ENCODE measurements at regions not wholly inside any gene's neighbourhood (a gene's known extent, or its start where the extent isn't known, plus 50 kb on each side); places are given as distances from the start of the nearest gene placed in this dataset.

DNA sequence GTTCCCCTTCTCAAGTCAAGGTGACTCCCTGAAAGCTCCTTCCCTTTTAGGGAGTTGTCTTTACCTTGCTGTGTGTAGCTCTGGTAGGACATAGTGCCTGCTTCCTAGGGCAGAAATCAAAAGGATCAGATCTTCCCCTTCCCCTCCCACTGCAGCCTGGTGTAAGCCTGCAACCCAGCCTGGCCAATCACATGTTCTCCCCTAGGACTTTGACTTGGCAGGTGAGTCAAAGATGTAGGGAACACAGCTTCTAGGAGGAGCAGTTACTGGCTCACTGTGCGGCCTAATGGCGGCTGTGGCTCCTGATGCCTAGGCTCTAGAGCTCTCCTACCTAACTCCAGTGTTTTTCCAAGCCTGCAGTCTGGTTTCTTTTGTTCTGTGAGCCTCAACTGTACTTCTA lies 103.9 kb downstream of the AASDH start:
- Histone ChIP-seq H3K9me3 (ENCODE audit: control insufficient read depth in 1 of 2, insufficient read depth in 1 of 2, low read depth in 1 of 2, low read length in 2 of 2) (no peaks in the 10 kb centered on the region), H3K9ac (ENCODE audit: low read length) (no peak overlapping the region), H2AFZ (ENCODE audit: low read depth, low read length, poor library complexity, severe bottlenecking) (no peak overlapping the region), H3K4me2 (ENCODE audit: low read length) (no peak overlapping the region), H3K9me2 (ENCODE audit: insufficient read depth) (no peaks in the 10 kb centered on the region), H3K4me1 (ENCODE audit: control insufficient read depth in 1 of 2, insufficient read depth in 2 of 2, low read length in 2 of 2) (no peaks in the 10 kb centered on the region), H3K79me2 (ENCODE audit: insufficient read depth, low read length) (no peaks in the 10 kb centered on the region), H3K27ac (ENCODE audit: low read depth, low read length) (no peak overlapping the region), H3K36me3 (ENCODE audit: control insufficient read depth in 1 of 2, insufficient read depth in 2 of 2, low read length in 2 of 2) (no peaks in the 10 kb centered on the region), H4K20me1 (ENCODE audit: insufficient read depth) (no peaks in the 10 kb centered on the region), H3K27me3 (ENCODE audit: insufficient read depth, low read length) (no peaks in the 10 kb centered on the region), H3K4me3 (replicated peaks in 1 of 2; ENCODE audit: low read depth in 1 of 2, low read length in 2 of 2) (no peak overlapping the region)
- no peak for DNase-seq (ENCODE audit: low read depth, low spot score)
- TF ChIP-seq, protein P1, sequence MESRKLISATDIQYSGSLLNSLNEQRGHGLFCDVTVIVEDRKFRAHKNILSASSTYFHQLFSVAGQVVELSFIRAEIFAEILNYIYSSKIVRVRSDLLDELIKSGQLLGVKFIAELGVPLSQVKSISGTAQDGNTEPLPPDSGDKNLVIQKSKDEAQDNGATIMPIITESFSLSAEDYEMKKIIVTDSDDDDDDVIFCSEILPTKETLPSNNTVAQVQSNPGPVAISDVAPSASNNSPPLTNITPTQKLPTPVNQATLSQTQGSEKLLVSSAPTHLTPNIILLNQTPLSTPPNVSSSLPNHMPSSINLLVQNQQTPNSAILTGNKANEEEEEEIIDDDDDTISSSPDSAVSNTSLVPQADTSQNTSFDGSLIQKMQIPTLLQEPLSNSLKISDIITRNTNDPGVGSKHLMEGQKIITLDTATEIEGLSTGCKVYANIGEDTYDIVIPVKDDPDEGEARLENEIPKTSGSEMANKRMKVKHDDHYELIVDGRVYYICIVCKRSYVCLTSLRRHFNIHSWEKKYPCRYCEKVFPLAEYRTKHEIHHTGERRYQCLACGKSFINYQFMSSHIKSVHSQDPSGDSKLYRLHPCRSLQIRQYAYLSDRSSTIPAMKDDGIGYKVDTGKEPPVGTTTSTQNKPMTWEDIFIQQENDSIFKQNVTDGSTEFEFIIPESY (IDR thresholded peaks at IDR 0.05; ENCODE audit: extremely low read depth, insufficient replicate concordance, low read length): no peak
- TF ChIP-seq RAD21 (IDR thresholded peaks at IDR 0.05; ENCODE audit: low read depth) (no peak), ZNF274 (IDR thresholded peaks at IDR 0.05; ENCODE audit: low read depth, low read length) (no peak), FOSL1 (IDR thresholded peaks at IDR 0.05; ENCODE audit: low read depth) (no peak), SRF (IDR thresholded peaks at IDR 0.05; ENCODE audit: low read depth) (no peak), POLR2AphosphoS5 (IDR thresholded peaks at IDR 0.05; ENCODE audit: low read depth, low read length) (no peak), JUND (IDR thresholded peaks at IDR 0.05) (no peak), POLR2A (IDR thresholded peaks at IDR 0.05; ENCODE audit: borderline replicate concordance, extremely low read depth, insufficient read depth, insufficient read length) (no peak)
- TF ChIP-seq, protein P2, sequence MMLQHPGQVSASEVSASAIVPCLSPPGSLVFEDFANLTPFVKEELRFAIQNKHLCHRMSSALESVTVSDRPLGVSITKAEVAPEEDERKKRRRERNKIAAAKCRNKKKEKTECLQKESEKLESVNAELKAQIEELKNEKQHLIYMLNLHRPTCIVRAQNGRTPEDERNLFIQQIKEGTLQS (IDR thresholded peaks at IDR 0.05): no peak
- TF ChIP-seq, protein P3, sequence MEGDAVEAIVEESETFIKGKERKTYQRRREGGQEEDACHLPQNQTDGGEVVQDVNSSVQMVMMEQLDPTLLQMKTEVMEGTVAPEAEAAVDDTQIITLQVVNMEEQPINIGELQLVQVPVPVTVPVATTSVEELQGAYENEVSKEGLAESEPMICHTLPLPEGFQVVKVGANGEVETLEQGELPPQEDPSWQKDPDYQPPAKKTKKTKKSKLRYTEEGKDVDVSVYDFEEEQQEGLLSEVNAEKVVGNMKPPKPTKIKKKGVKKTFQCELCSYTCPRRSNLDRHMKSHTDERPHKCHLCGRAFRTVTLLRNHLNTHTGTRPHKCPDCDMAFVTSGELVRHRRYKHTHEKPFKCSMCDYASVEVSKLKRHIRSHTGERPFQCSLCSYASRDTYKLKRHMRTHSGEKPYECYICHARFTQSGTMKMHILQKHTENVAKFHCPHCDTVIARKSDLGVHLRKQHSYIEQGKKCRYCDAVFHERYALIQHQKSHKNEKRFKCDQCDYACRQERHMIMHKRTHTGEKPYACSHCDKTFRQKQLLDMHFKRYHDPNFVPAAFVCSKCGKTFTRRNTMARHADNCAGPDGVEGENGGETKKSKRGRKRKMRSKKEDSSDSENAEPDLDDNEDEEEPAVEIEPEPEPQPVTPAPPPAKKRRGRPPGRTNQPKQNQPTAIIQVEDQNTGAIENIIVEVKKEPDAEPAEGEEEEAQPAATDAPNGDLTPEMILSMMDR (IDR thresholded peaks at IDR 0.05 in 2 of 3, conservative IDR thresholded peaks at IDR 0.05 in 1 of 3; ENCODE audit: borderline replicate concordance in 1 of 3, insufficient read depth in 1 of 3, low read depth in 2 of 3, low read length in 2 of 3): no peak
- TF ChIP-seq, protein P4, sequence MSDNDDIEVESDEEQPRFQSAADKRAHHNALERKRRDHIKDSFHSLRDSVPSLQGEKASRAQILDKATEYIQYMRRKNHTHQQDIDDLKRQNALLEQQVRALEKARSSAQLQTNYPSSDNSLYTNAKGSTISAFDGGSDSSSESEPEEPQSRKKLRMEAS (IDR thresholded peaks at IDR 0.05): no peak
- BruUV-seq (replicated peaks): no TSS peak
- ChIA-PET POLR2A (no interaction called here), CTCF (no interaction called here), RAD21 (ENCODE audit: low non-redundant PET in 1 of 2, low total read pairs in 2 of 2, uncharacterized antibody in 2 of 2, unreplicated experiment in 2 of 2) (no interaction called here)
- intact Hi-C loops (cut with micrococcal nuclease): no loop called here
- no peak for ATAC-seq

Measured in HCT116 (cell line).